ENCODE measurements at regions not wholly inside any gene's neighbourhood (a gene's known extent, or its start where the extent isn't known, plus 50 kb on each side); places are given as distances from the start of the nearest gene placed in this dataset.

DNA sequence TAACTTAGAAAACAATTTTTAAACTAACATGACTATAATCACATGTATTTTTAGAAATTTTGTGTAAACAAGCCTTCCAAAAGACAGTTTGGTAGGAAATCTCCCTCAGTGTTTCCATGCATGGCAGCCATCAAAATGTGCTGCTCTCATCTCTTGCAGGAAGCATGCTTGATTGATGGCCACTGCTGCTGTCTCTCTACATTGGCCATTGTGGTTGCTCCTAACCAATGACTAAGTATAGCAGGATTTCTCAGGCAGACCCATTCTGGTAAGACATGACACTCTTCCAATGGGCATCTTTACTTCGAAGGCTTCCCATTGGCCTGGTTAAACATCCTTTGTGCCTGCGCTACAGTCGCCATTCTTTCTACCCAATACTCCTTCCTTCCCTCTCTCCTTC, 78.9 kb upstream of the GUCY1A1 start:
- no peak for TF ChIP-seq POLR2A (IDR thresholded peaks at IDR 0.05)
- TF ChIP-seq, protein P1, sequence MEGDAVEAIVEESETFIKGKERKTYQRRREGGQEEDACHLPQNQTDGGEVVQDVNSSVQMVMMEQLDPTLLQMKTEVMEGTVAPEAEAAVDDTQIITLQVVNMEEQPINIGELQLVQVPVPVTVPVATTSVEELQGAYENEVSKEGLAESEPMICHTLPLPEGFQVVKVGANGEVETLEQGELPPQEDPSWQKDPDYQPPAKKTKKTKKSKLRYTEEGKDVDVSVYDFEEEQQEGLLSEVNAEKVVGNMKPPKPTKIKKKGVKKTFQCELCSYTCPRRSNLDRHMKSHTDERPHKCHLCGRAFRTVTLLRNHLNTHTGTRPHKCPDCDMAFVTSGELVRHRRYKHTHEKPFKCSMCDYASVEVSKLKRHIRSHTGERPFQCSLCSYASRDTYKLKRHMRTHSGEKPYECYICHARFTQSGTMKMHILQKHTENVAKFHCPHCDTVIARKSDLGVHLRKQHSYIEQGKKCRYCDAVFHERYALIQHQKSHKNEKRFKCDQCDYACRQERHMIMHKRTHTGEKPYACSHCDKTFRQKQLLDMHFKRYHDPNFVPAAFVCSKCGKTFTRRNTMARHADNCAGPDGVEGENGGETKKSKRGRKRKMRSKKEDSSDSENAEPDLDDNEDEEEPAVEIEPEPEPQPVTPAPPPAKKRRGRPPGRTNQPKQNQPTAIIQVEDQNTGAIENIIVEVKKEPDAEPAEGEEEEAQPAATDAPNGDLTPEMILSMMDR (IDR thresholded peaks at IDR 0.05 in 4 of 5, conservative IDR thresholded peaks at IDR 0.05 in 1 of 5), result no peak

Measured in gastrocnemius medialis (tissue), 4 donors.